Uterus (tissue), 3 donors: ENCODE measurements at regions not wholly inside any gene's neighbourhood (a gene's known extent, or its start where the extent isn't known, plus 50 kb on each side); places are given as distances from the start of the nearest gene placed in this dataset.

ENCODE experiments used
- DNase-seq, 2 donors: peaks; one replicate each; pipeline ENCODE4 v3.0.0-alpha.2; 2019 to 2020
- H3K27ac ChIP-seq, 2 donors: fragments of 200-600 bp; sonication (generic); 1 replicate in 1 of 2; 2 replicates in 1 of 2; pipeline ENCODE4 v1.5.1; 2016 to 2018
- H3K27me3 ChIP-seq, 2 donors: fragments of 200-600 bp; sonication (generic); one replicate each; pipeline ENCODE4 v1.5.1; 2018 to 2019; ENCODE audit warnings: control low read depth in 1 of 2
- H3K36me3 ChIP-seq, 2 donors: fragments of 200-600 bp; sonication (generic); one replicate each; pipeline ENCODE4 v1.5.1; 2019; ENCODE audit warnings: control low read depth in 1 of 2
- H3K4me1 ChIP-seq, 2 donors: fragments of 200-600 bp; sonication (generic); one replicate each; pipeline ENCODE4 v1.5.1; 2018 to 2019; ENCODE audit warnings: control low read depth in 1 of 2
- H3K4me3 ChIP-seq, 2 donors: fragments of 200-600 bp; sonication (generic); 1 replicate in 1 of 2; 2 replicates in 1 of 2; pipeline ENCODE4 v1.5.1; 2018 to 2019; ENCODE audit warnings: mild to moderate bottlenecking in 1 of 2
- H3K9me3 ChIP-seq, 2 donors: fragments of 200-600 bp; sonication (generic); one replicate each; pipeline ENCODE4 v1.5.1; 2019; ENCODE audit warnings: control low read depth in 1 of 2
- POLR2A ChIP-seq, 2 donors: fragments of 450-650 bp; IDR thresholded peaks; one replicate each; pipeline ENCODE4 v1.6.1; 2016; ENCODE audit warnings: antibody characterized with exemption in 2 of 2, mild to moderate bottlenecking in 1 of 2, moderate library complexity in 1 of 2
- intact Hi-C: fragments of 100-400 bp; cut with DNase I; formaldehyde crosslinking; loops from one replicate; pipeline ENCODE4 v1.15.1; 2023; ENCODE audit warnings: low total_unique reads
- TF ChIP-seq, protein P1 (sequence below), 4 experiments: fragments of 200-600 bp in 2 of 4; fragments of 450-650 bp in 2 of 4; sonication (generic) in 2 of 4; IDR thresholded peaks; one replicate each; pipeline ENCODE4 v1.5.1; 2016 to 2019; ENCODE audit warnings: antibody characterized with exemption in 4 of 4, mild to moderate bottlenecking in 2 of 4, moderate library complexity in 1 of 4
- donor health status: DM: yes; HTN: yes; CAD: no.

GRCh38 chr2:101563849-101564248, 88.9 kb upstream of the RFX8 start:
- no peak overlapping the region for H3K27ac ChIP-seq
- H3K36me3 ChIP-seq: no peaks in the 10 kb centered on the region
- no peak for TF ChIP-seq POLR2A (IDR thresholded peaks at IDR 0.05)
- TF ChIP-seq, protein P1, sequence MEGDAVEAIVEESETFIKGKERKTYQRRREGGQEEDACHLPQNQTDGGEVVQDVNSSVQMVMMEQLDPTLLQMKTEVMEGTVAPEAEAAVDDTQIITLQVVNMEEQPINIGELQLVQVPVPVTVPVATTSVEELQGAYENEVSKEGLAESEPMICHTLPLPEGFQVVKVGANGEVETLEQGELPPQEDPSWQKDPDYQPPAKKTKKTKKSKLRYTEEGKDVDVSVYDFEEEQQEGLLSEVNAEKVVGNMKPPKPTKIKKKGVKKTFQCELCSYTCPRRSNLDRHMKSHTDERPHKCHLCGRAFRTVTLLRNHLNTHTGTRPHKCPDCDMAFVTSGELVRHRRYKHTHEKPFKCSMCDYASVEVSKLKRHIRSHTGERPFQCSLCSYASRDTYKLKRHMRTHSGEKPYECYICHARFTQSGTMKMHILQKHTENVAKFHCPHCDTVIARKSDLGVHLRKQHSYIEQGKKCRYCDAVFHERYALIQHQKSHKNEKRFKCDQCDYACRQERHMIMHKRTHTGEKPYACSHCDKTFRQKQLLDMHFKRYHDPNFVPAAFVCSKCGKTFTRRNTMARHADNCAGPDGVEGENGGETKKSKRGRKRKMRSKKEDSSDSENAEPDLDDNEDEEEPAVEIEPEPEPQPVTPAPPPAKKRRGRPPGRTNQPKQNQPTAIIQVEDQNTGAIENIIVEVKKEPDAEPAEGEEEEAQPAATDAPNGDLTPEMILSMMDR (IDR thresholded peaks at IDR 0.05): no peak
- intact Hi-C loops: no loop called here
- peaks cover 0 to 9% of the 10 kb centered on the region in 2 donors for H3K4me1 ChIP-seq
- H3K4me3 ChIP-seq: no peak overlapping the region
- H3K27me3 ChIP-seq: no peaks in the 10 kb centered on the region
- H3K9me3 ChIP-seq: no peaks in the 10 kb centered on the region
- DNase-seq: no peak

DNA sequence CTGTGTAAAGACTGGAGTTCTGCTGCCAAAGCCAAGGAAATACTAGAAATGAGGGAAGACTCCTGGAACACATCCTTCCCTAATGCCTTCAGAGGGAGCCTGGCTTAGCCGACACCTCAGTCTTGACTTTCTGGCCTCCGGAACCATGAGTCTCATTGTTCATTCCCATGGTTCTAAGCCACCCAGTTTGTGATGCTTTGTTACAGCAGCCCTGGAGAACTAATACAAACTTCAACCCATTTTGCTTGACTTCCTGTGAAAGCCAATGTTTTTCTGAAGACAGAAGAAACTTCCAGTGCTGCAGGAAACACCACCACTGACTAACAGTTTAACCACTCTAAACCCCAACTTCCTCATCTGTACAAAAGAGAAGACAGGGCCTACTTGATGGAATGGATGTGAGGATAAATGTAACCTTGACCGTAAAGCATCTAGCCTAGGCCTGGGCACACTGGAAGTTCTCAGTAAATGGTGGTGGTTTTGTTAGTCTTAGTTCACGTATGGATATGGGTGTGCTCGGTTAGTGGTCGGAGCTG, 85.9 kb upstream of the RFX8 start:
- TF ChIP-seq, protein P1 (IDR thresholded peaks at IDR 0.05): no peak
- TF ChIP-seq POLR2A (IDR thresholded peaks at IDR 0.05): no peak
- no peak for DNase-seq
- Histone ChIP-seq H3K27ac (no peak overlapping the region), H3K9me3 (no peaks in the 10 kb centered on the region), H3K4me1 (peaks cover 0 to 9% of the 10 kb centered on the region in 2 donors), H3K4me3 (no peak overlapping the region), H3K27me3 (no peaks in the 10 kb centered on the region), H3K36me3 (no peaks in the 10 kb centered on the region)
- intact Hi-C loops: no loop called here

- peak; percentile 22 to 33 for DNase-seq
These were observed 84.6 kb upstream of the RFX8 start for GRCh38 chr2:101559551-101559950.

GRCh38 chr2:101558740-101559525, 84.0 kb upstream of the RFX8 start:
- TF ChIP-seq, protein P1 (IDR thresholded peaks at IDR 0.05): no peak
- no peak for TF ChIP-seq POLR2A (IDR thresholded peaks at IDR 0.05)
- intact Hi-C loops: no loop called here
- H3K4me1 ChIP-seq: peaks cover 0 to 9% of the 10 kb centered on the region in 2 donors
- peak overlapping the region; percentile 61 to 82 for H3K27ac ChIP-seq
- H3K27me3 ChIP-seq: no peaks in the 10 kb centered on the region
- H3K9me3 ChIP-seq: no peaks in the 10 kb centered on the region
- H3K36me3 ChIP-seq: no peaks in the 10 kb centered on the region
- no peak for DNase-seq
- no peak overlapping the region for H3K4me3 ChIP-seq

More at GRCh38 chr2:101559551-101559950, 84.6 kb upstream of the RFX8 start:
- no peaks in the 10 kb centered on the region for H3K36me3 ChIP-seq
- H3K4me1 ChIP-seq: peaks cover 0 to 9% of the 10 kb centered on the region in 2 donors
- H3K9me3 ChIP-seq: no peaks in the 10 kb centered on the region
- H3K27ac ChIP-seq: peak overlapping the region; percentile 61 to 82
- intact Hi-C loops: no loop called here
- H3K27me3 ChIP-seq: no peaks in the 10 kb centered on the region
- no peak for TF ChIP-seq POLR2A (IDR thresholded peaks at IDR 0.05)
- TF ChIP-seq, protein P1 (IDR thresholded peaks at IDR 0.05): no peak
- no peak overlapping the region for H3K4me3 ChIP-seq

DNA sequence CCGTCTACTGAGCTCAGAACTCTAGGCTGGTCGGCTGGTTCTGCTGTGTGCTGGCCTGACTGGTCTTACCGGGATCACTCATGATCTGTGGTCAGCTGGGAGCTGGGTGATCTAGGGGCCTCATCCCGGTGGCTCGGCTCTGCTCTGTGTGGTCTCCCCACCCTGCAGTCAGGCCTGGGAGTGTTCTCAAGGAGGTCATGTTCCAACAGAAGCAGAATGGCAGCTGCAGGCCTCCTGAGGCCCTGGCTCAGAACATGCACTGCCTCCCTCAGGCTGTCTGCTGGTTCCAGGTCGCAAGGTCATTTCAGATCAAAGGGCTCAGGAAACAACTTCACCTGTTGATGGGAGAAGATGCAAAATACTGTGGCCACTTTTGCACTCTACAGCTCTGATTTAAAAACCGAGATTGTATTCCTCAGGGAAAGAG, 81.1 kb upstream of the RFX8 start:
- intact Hi-C loops: no loop called here
- no peak for DNase-seq
- Histone ChIP-seq H3K4me1 (peaks cover 0 to 9% of the 10 kb centered on the region in 2 donors), H3K27ac (no peak overlapping the region), H3K27me3 (no peaks in the 10 kb centered on the region), H3K4me3 (no peak overlapping the region), H3K36me3 (no peaks in the 10 kb centered on the region), H3K9me3 (no peaks in the 10 kb centered on the region)
- TF ChIP-seq, protein P1 (IDR thresholded peaks at IDR 0.05): no peak
- TF ChIP-seq POLR2A (IDR thresholded peaks at IDR 0.05): no peak
